A673 (cell line): ENCODE measurements at regions not wholly inside any gene's neighbourhood (a gene's known extent, or its start where the extent isn't known, plus 50 kb on each side); places are given as distances from the start of the nearest gene placed in this dataset.

Source experiments
- EZH2 ChIP-seq: fragments of 200-600 bp; sonication (generic); IDR thresholded peaks from 2 replicates; pipeline ENCODE4 v1.6.1; 2017; ENCODE audit warnings: borderline replicate concordance, low read depth, mild to moderate bottlenecking, mixed read lengths, antibody characterized with exemption, low read length; ENCODE audit not compliant: poor library complexity, severe bottlenecking
- TF ChIP-seq, protein P1 (sequence below): fragments of 300-800, 200-600 bp; sonication (generic); conservative IDR thresholded peaks from 2 replicates; pipeline ENCODE4 v1.5.1; 2017; ENCODE audit warnings: low read depth, mild to moderate bottlenecking, antibody characterized with exemption, low read length, moderate library complexity, mixed read lengths

DNA sequence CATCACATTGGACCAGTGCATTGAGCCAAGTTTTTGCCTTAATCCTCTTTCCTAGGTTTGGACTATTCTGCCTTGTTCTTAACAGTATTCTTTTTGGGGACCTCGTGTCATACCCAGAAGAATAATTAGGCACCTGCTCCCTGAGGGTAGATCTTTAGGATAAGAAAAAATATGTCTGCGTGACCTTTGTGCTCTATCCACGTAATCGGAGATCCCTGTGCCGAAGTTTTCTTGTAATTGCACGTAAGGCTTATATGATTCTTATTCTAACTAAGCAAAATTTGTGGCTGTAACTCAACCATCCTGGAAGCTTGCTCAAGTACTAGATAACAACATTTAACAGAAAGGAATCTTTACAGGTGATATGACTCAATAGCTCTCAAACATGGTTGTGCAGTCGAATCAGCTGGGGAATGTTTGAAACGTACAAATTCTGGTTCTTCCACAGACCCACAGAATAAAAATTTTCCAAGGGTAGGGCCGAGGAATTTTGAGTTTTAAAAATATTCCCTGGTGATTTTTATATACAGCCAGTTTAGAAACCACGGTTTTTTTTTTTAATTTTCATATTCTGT, 344.3 kb downstream of the GBA3 start:
- no peak for TF ChIP-seq EZH2
- TF ChIP-seq, protein P1, sequence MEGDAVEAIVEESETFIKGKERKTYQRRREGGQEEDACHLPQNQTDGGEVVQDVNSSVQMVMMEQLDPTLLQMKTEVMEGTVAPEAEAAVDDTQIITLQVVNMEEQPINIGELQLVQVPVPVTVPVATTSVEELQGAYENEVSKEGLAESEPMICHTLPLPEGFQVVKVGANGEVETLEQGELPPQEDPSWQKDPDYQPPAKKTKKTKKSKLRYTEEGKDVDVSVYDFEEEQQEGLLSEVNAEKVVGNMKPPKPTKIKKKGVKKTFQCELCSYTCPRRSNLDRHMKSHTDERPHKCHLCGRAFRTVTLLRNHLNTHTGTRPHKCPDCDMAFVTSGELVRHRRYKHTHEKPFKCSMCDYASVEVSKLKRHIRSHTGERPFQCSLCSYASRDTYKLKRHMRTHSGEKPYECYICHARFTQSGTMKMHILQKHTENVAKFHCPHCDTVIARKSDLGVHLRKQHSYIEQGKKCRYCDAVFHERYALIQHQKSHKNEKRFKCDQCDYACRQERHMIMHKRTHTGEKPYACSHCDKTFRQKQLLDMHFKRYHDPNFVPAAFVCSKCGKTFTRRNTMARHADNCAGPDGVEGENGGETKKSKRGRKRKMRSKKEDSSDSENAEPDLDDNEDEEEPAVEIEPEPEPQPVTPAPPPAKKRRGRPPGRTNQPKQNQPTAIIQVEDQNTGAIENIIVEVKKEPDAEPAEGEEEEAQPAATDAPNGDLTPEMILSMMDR, result no peak
